Activated CD4-positive, alpha-beta T cell treated with anti-CD3 and anti-CD28 coated beads, Interleukin-2, Interleukin-6, amounts not matched to agents 100 ng/mL and 50 ng/mL, durations not matched to agents 16 hours and 8 hours (primary cell): ENCODE measurements at regions not wholly inside any gene's neighbourhood (a gene's known extent, or its start where the extent isn't known, plus 50 kb on each side); places are given as distances from the start of the nearest gene placed in this dataset.

Experiments used
- DNase-seq: peaks from one replicate; pipeline ENCODE4 v3.0.0-alpha.2; 2020

DNA sequence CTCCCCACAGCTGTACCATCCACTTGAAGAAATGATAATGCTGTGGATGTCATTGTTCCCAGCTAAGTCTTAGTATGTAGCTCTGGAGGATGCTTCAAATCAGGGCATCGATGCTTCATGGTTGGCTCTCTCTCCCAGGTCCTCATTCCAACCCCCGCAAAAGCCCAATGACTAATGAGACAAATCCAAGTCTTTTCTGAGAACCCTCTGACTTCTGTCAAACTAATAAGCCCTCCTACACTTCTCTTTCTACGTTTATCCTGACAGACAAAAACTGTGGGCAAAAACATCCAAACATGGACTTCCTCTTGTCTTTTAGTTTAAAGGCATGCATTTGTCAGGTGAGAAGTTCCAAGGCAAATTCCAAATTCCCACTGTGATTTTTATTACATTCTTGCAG lies 260.4 kb upstream of the TAC1 start:
- DNase-seq = no peak

DNA sequence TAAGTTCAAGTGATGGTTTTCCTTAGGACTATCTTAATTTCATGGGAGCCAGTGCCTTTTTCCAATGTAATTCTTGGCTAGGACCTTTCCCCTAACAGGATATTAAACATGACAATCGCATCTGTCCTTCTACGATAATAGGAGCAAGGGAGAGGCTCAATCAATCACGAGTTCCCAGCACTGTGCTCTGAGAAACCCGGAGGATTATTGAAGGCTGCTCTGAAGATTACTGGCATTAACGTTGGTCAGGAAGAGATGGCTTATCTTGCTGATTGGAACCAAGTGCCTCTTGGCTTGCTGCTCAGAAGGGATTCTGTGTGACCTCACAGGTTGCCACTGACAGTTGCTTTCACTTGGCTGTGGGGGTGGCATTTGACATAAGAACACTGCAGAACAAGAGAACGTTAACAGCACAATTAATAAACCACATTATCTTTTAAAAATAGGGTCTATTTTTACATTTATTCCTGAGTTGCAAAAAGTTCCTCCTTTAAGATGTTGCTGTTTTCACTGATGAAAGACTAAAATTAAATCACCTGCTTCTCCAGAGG lies 252.1 kb upstream of the TAC1 start:
- no peak for DNase-seq

DNA sequence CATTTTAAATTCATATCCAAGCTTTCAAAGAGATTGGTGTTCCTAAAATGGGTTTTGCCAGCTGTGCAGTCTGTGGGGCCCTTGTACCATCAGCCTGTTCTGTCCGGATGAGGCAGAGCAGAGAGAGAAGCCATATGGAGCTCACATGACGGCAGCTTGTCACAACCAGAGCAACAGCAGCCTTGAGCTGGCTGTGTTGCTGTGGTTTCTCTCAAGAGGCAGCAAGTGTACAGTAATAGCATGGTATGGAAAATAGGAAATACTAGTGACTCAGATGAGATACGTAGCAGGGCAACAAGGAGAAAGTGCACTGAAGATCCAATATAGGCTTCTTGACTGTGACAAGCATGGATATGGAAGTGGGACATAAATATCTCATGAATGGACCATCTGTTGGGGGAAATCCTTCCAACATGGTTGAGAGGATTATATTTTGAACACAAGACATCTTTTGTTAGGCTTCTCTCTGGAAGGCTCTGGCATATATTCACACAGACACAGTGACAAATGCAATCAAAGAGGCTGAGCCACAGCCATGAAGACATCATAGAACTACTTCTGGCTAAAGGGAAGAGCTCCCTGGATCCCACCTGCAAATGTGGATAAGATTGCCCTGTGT lies 251.0 kb upstream of the TAC1 start:
- no peak for DNase-seq

DNA sequence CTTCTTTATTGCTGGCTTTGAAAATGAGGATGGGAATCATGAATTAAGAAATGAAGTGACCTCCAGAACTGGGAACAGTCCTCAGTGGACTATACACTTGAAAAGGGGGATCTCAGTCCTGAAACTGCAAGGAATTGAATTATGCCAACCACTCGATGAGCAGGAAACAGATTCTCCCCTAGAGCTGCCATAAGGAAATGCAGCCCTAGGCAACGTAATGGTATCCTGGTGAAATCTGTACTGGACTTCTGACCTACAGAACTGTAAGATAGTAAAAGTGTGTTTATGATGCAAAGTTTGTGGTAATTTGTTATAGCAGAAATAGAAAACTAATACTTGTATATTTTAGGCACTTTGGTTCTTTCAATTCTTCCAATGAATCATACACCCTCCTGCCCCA lies 236.4 kb upstream of the TAC1 start:
- no peak for DNase-seq

DNA sequence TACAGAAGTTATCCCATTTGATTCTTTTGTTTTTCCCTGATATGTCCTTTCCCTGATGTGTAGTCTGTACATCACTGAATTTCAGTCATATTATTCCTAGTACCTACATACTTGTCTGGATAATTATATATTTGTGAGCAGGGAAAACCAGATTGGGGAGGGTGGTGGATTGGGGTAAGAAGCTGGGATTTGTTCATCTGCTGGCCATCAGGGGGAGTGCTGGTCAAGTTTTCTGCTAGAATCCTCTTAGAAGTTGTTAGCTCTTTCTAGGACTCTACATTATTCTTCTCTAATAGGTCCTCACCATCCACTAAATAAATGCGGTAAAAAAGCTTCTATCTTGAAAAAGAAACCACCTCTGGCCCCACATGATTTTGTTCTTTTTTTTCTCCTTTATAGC lies 232.7 kb upstream of the TAC1 start:
- DNase-seq = peak; percentile 2

DNA sequence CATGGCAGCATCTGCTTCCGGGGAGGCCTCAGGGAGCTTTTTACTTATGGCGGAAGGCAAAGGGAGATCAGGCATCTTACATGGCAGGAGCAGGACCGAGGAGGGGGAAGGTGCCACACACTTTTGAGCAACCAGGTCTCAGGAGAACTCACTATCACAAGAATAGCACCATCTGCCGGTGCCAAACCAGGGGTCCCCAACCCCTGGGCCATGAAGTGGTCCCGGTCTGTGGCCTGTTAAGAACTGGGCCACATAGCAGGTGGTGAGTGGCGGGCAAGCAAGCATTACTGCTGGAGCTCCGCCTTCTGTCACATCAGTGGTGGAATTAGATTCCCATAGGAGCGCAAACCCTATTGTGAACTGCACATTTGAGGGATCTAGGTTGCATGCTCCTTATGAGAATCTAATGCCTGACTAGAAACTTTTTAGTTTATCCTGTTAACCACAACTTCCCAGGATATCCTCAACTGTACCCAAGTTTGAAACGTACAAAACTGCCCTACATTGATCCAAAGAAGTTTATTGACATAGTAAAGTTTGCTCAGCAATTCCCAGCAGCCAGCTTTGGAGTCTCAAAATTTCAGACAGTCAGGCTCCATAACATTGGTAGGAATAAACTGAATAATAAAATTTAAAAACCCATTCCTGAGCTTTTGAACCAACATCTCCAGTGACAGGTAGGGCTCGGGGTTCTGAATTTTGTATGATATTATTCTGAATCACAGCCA lies 228.4 kb upstream of the TAC1 start:
- DNase-seq = no peak

DNA sequence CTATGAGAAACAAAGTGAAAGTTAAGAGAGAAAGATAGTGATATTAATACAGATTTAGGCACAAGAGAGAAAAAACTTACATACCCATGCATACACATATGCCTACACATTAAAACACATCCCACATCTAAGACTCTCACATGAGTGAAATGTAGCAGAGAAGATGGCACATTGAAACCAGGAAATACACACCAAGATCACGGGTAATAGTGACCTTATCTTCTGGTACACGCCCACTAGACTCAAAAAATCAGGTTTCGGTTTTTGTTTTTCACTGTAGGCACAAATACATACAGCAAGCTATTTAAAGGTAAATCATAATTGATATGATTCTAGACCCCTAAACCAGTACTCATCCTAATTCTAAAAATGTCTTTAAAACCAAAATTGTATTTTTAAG lies 225.2 kb upstream of the TAC1 start:
- no peak for DNase-seq

DNA sequence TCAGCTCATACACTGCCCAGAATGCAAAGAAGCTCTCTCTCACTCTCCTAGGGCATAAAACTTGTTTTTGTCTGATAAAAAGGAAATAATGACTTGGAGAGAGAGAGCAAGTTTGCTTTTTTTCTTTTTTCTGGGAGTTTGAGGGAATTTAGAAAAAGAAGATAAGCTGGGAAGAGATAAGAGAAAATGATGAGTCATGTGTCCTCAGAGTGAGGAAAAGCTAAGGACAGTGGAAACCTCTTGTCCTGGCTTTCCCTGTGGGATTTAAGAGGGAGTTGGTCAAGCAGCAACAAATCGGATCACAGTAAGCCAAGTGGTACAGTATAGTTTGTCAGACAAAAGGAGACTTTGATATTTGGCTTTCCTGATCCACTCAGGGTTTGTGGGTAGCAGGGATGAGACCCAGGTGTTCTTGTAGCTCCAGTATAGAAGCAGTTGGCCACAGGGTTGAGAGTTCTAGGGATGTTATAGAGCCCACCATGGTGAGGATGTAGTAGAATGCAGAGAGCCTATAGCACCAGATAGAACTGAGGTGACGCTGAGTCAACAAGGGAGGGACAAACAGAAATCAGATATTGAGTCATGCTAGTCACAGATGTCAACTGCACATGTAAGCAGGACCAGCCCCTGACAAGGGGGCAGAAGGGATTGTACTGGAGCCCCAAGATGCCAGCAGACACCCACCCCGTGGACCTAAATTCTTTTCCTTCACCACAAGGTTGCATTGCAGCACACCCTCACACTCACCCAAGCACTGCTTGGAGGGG lies 219.3 kb upstream of the TAC1 start:
- no peak for DNase-seq

DNA sequence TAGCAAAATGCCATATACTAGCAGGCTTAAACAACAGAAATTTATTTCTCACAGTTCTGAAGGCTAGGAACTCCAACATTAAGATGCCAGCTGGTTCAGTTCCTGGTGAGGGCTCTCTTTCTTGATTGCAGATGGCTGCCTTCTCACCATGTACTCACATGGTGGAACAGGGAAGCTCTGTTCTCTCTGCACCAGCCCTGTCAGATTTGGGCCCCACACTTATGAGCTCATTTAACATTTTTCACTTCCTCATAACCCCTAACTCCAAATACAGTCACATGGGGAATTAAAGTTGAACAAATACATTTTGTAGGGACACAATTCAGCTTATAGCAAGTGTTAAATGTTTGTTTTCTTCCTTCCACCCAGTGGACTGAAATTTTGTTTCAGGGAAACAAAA lies 218.6 kb upstream of the TAC1 start:
- DNase-seq = no peak

DNA sequence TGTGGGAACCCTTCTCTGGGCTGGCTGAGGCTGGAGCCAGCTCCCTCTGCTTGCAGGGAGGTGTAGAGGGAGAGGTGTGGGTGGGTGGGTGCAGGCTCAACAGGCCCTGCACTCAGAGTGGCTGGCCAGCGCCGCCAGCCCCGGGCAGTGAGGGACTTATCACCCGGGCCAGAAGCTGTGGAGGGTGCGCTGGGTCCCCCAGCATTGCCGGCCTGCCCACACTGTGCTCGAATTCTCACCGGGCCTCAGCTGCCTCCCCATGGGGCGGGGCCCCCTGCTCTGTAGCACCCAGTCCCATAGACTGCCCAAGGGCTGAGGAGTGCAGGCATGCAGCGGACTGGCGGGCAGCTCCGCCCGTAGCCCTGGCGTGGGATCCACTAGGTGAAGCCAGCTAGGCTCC lies 190.7 kb upstream of the TAC1 start:
- DNase-seq = no peak

DNA sequence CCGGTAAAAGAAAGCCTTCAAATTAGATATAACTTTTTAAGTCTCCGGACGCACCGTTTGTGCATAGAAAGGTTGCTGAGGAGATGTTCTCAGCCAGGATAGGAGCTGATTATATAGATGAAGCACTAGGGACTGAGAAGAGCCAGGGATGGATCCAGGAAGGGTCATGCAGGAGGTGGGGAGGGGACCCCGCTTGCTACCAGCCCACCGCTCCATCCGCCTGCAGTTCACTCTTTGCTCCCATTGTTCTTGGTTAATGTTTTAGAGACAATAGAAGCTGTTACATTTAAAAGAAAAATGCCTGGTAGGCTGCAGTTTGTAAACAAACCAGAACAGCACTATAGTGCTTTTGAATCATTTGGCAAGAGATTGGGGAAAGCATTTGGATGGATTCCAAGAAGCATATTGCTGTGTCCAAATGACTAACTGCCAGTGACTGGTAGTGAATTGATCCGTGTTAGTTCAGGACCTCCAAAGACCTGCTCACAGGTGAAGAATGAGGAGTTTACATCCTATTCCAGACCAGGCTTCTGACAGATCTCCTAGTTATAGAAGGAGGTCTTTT lies 175.9 kb upstream of the TAC1 start:
- no peak for DNase-seq

DNA sequence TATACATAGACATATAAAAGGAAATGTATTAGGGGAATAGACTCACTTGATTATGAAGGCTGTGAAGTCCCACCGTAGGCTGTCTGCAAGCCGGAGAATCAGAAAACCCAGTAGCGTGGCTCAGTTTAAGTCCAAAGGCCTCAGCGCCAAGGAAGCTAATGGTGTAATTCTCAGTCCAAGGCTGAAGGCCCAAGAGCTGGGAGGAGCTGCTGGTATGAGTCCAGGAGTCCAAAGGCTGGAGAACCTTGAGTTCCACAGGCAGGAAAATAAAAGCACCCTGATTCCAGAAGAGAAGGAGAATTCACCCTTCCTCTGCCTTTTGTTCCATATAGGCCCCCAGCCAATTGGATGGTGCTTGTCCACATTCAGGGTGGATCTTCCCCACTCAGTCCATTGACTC lies 166.2 kb upstream of the TAC1 start:
- no peak for DNase-seq

DNA sequence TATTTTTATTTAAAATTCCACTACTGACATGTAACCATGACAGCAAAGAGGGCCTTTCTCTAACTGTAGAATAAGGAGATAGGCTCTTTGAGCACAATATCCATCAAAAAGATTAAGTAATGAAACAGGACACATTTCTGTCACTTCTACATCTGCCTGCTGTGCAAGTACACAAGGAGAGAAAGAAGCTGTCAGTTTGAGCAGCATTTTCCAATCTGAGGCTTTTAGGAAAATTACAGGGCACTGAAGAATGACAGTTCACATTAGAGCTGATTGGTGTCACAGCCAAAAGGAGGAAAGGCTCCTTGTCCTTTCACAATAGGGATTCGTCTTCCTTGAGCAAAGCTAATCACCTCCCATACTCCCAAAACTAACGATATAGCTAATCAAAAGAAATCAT lies 158.8 kb upstream of the TAC1 start:
- DNase-seq = no peak

DNA sequence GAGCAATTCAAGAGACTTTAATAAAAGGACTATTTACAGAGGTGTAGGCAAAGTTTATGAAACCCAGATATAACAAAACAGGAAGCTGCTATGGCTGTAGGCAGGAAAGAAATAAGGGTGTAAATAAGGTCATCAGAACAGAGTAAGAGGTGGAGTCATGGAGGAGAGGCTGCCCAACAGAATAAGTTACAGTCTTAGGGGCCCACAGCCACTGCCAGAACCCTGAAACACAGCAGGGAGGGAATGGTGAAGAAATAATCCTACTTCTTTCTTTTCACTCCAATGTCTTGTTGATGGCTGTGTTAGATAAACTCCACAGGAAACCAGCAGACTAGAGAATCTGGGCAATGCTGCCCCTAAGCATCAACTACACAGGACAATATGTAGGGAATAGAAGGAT lies 155.8 kb upstream of the TAC1 start:
- DNase-seq = no peak

DNA sequence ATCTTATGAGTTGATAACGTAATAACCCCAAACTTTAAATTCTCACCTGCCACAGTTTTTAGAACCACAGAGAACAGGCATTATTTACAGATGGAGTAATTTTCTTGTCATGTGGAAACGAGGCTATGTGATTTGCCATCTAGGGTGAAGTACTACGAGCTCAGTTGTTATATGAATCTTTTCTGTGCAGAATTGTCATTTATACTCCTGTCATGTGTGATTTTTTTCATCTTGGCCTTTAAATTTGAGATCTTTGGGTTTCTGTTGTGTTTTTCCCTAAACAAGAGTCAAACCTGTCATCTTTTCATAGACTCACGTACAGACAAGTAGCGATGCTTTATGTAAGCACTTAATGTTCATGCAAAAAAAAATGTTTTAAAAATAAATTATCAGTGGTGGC lies 153.7 kb upstream of the TAC1 start:
- no peak for DNase-seq

DNA sequence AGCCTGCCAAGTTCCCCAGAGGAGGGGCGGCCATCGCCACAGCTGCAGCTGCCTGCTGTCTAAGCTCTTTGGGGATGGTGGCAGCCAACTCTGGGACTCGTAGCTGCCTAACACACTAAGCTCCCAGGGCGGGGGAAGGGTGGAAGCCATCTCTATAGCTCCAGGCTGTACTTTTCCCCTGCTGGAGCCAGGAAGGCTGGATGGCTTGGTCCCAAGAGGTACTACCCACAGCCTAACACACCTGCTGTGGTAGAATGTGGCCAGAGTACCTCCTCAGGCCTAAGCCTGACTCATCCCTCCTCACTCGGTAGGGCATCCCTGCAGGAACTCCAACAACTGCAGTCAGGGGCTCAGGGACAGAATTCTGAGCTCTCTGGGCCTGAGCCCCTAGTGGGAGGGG lies 151.7 kb upstream of the TAC1 start:
- no peak for DNase-seq

DNA sequence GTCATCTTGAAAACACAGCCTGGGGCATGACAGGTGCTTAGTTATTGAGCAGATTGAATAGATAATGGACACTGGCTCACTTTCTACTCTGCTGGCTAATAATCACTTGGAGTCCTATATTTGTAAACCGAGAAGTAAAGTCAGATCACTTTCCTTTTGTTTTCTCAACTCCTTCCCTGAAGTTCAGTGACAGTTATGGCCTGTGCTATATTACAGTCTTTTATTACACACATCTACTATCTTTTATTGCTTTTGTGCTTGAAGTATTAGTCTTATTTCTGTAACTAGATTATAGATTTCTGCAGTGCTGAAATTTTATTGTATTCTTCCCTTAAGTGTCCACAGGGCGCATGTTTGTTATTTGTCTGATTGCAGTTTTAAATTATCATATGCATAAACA lies 136.4 kb upstream of the TAC1 start:
- DNase-seq = no peak

DNA sequence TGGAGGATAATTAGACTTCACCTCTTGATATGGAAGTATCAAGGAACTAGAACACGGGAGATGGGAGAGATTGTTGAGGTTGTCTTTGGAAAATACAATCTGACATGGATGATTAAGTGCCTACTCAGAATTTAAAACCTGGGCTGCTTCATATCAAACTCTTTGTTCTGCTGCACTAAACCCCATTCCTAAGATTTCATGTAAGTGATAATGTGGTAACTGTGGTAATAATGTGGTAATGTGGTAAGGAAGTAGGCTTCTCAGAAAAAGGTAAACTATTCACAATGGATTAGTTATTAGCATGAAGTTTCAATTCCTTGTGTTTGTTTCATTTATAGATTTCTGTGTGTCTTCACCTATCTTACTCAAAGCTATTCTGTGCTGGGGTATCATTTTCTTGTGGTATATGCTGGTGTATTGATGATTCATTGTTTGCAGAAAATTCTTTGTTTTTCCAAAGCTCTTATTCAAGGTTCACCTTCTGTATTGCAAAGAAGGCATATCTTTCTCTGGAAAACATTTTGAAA lies 129.9 kb upstream of the TAC1 start:
- DNase-seq = no peak

DNA sequence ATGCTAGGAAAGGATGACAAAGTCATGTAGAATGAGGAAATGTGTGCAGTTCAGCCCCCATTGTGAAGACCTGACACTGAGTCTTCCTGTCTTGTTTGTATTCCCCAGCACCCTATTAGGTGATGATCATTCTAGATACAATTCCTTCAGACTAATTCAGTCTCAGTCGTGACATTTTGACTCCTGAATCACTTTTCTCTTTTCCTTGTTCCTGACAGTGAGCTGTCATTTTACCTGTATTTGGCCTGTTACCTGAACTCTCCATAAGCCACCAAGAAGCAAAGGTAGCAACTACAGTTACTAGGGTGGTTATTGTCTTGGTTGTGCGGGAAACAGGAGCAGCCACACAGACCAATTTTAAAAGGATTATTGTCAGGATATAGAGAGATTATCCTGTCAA lies 111.4 kb upstream of the TAC1 start:
- DNase-seq = no peak

DNA sequence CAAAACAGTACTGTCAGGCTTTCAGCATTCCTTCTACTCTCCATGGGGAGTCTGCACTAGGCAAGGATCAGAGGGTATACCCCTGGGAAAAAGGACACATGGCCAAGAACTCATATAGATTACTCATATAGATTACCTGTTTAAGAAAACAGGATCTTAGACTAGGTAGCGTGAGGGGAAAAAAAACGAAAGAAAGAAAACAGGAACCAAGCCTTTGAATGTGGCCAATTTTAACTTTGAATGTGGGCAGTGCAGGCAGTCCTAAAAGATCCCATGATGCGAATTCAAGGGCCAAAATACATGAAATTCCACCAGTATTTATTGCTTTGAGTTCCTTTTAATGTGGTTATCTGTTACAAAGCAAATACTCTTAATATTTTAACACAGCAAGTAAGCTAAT lies 108.6 kb upstream of the TAC1 start:
- DNase-seq = no peak

DNA sequence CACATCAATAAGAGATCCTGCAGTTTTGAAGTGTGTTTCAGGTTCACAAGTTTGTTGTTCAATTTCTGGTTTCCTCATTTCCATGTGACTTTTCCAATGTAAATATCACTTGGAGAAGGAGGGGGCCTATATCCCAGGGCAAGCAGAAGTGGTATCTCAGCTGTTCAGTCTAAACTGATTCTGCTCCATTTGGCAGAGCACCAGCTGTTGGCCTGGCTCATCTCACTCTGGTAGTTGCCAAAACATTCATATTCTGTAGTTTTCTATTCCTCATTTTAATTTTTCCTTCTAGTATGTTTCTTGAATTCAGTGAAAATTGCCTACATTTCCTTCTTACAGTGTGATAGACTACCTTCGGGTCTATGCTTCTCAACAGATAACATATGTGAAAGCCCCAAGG lies 101.8 kb upstream of the TAC1 start:
- DNase-seq = no peak

DNA sequence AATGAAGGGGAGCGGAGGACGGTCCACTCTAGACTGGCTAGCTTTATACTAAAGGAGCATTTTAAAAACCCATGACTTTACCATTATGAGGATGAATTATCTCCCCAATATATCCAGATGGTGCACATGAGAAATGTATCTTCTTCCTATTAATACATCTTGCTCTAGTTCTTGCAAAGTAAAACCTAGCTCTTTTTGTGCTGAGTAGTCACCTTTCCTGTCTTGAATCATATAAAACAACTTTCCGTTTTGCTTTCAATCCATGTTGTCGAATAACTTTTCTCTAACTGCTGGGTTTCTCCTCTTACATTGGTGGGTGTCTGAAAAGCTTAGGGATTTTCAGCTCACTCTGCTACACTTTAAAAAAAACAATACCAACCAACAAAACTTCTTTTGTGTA lies 96.3 kb upstream of the TAC1 start:
- no peak for DNase-seq

DNA sequence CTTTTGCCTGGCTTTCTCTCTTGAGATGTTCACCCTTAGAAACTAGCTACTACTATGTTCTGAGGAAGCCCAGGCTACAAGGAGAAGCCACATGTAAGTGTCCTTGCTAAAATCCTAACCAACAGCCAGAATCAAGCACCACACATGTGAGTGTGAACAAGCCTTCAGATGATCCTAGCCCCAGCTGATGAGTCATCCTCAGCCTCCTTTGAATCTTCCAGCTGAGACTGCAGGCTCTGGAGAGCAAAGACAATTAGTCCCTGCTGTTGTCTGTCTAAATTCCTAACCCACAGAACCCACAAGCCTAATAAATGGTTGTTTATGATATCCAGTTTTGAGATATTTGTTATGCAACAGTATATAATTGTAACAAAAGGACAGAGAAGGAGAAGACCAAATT lies 92.8 kb upstream of the TAC1 start:
- no peak for DNase-seq
